Panc1 (cell line): ENCODE measurements at regions not wholly inside any gene's neighbourhood (a gene's known extent, or its start where the extent isn't known, plus 50 kb on each side); places are given as distances from the start of the nearest gene placed in this dataset.

Experiments
- ATAC-seq: fragments of 200-7000 bp; cut with Tn5 transposase; 2 replicates; pipeline ENCODE4 v1.9.1; 2020; ENCODE audit warnings: mild to moderate bottlenecking, moderate library complexity
- BruUV-seq: library from RNA; stranded (reverse); fragments of 400-500 nt; replicated peaks from 2 replicates; lab custom pipeline; 2021; lab: Mats Ljungman, UMichigan
- CTCF ChIA-PET: fragments of 300-600 bp; sonication (Branson Sonifier 250); formaldehyde crosslinking; loops from one replicate; lab custom pipeline; 2022; ENCODE audit warnings: antibody characterized with exemption; lab: Charles Lee
- POLR2A ChIA-PET: fragments of 300-600 bp; sonication (Branson Sonifier 250); formaldehyde crosslinking; loops from one replicate; lab custom pipeline; 2022; ENCODE audit warnings: antibody characterized with exemption; lab: Charles Lee
- DNase-seq: peaks from one replicate; pipeline ENCODE4 v3.0.0-alpha.2; 2010; ENCODE audit warnings: low read depth, low spot score
- H3K27ac ChIP-seq: 2 replicates; pipeline ENCODE4 v1.5.1; 2011; ENCODE audit warnings: mild to moderate bottlenecking, low read length, inconsistent platforms
- H3K27me3 ChIP-seq: fragments of 200-500 bp; sonication (Bioruptor generic); 2 replicates; pipeline ENCODE4 v1.6.0; 2014; ENCODE audit warnings: low read length, inconsistent platforms; ENCODE audit not compliant: control insufficient read depth, insufficient read depth
- H3K36me3 ChIP-seq: fragments of 200-500 bp; sonication (Bioruptor generic); 2 replicates; pipeline ENCODE4 v1.5.1; 2014; ENCODE audit warnings: inconsistent platforms, mild to moderate bottlenecking, low read length, moderate library complexity; ENCODE audit not compliant: control insufficient read depth, insufficient read depth
- H3K4me1 ChIP-seq: 2 replicates; pipeline ENCODE4 v1.5.1; 2011; ENCODE audit warnings: inconsistent platforms, mild to moderate bottlenecking, low read length, moderate library complexity; ENCODE audit not compliant: control insufficient read depth, insufficient read depth
- H3K4me3 ChIP-seq, 2 experiments: 2 replicates each; pipeline ENCODE4 v1.5.1; 2011 to 2012; ENCODE audit warnings: low read depth in 2 of 2, low read length in 2 of 2, mild to moderate bottlenecking in 2 of 2, inconsistent platforms in 1 of 2, moderate library complexity in 1 of 2
- H3K9me3 ChIP-seq: fragments of 200-500 bp; sonication (Bioruptor generic); 2 replicates; pipeline ENCODE4 v1.5.1; 2014; ENCODE audit warnings: low read depth, mild to moderate bottlenecking, inconsistent platforms, low read length, moderate library complexity; ENCODE audit not compliant: control insufficient read depth, insufficient read depth
- POLR2AphosphoS5 ChIP-seq: IDR thresholded peaks from 2 replicates; pipeline ENCODE4 v1.6.1; 2012; ENCODE audit warnings: mild to moderate bottlenecking, low read depth, low read length, moderate library complexity
- SIN3A ChIP-seq: IDR thresholded peaks from 2 replicates; pipeline ENCODE4 v1.6.1; 2012; ENCODE audit warnings: low read depth, mild to moderate bottlenecking, low read length, moderate library complexity, borderline replicate concordance; ENCODE audit not compliant: insufficient read depth
- TCF7L2 ChIP-seq: IDR thresholded peaks from 2 replicates; pipeline ENCODE4 v1.6.1; 2011; ENCODE audit warnings: mild to moderate bottlenecking, low read depth, low read length, inconsistent platforms
- in situ Hi-C: cut with HindIII; loops from 2 replicates; pipeline ENCODE4 v1.10.0; 2016; ENCODE audit warnings: low sequenced_read_pairs, low pct_unique_long_range_greater_than_20kb
- intact Hi-C: fragments of 100-400 bp; cut with micrococcal nuclease; formaldehyde crosslinking; loops from one replicate; pipeline ENCODE4 v1.10.0; 2022; ENCODE audit not compliant: unreplicated experiment
- TF ChIP-seq, protein P1 (sequence below): fragments of 450-650 bp; IDR thresholded peaks from 2 replicates; pipeline ENCODE4 v1.5.1; 2017; ENCODE audit warnings: mild to moderate bottlenecking
- TF ChIP-seq, protein P2 (sequence below), 2 experiments: IDR thresholded peaks; 2 replicates each; pipeline ENCODE4 v1.6.1; 2011 to 2012; ENCODE audit warnings: low read depth in 2 of 2, control low read depth in 1 of 2, low read length in 1 of 2, mild to moderate bottlenecking in 1 of 2, moderate library complexity in 1 of 2; ENCODE audit not compliant: insufficient read depth in 1 of 2

DNA sequence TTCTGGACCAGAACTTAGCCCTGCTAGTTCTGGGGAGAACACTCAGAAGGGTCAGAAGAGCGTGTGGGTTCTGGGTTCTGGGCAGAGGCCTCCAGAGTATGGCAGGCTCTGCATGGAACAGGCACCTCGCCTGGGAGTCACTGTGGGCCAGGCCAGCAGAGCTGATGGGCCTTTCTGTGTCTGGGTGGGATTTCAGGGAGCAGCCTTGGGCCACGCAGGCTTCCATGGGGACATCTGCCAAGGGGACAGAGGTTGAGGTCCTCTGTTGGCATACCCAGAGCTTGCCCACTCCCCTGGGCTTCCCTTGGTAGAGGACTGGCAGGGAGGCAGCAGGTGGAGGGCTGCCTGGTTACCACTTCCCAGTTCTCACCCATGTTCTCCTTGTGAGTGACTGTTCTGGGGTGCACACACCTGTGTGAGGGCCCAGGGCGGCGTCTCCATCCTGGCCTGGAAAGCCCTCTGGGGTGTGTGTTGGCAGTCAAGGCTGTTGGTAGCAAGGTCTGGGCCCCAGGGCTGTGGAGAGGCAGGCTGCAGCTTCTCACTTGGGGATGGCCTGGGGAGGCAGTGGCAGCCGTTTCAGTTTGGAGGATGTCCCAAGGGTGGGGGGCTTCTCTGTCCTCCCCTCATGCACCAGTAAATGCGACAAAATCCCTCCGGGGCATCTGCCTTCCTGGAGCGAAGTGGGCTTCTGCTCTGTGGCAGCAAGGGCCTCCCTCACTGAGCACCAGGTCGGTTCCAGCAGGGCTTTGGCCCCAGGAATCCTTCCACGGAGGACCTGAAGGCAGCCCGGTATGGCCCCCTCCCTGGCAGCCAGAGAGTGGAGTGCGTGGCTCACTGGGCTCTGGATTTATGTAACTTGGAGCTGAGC lies 74.6 kb upstream of the HDAC4 start:
- no peaks in the 10 kb centered on the region for H3K9me3 ChIP-seq
- no peak overlapping the region for H3K4me3 ChIP-seq
- H3K4me1 ChIP-seq = no peaks in the 10 kb centered on the region
- in situ Hi-C loops (no loop called here), intact Hi-C loops (no loop called here)
- POLR2A ChIA-PET = no interaction called here
- peaks cover 4% of the 10 kb centered on the region for H3K27me3 ChIP-seq
- no peak for TF ChIP-seq TCF7L2
- TF ChIP-seq, protein P1, sequence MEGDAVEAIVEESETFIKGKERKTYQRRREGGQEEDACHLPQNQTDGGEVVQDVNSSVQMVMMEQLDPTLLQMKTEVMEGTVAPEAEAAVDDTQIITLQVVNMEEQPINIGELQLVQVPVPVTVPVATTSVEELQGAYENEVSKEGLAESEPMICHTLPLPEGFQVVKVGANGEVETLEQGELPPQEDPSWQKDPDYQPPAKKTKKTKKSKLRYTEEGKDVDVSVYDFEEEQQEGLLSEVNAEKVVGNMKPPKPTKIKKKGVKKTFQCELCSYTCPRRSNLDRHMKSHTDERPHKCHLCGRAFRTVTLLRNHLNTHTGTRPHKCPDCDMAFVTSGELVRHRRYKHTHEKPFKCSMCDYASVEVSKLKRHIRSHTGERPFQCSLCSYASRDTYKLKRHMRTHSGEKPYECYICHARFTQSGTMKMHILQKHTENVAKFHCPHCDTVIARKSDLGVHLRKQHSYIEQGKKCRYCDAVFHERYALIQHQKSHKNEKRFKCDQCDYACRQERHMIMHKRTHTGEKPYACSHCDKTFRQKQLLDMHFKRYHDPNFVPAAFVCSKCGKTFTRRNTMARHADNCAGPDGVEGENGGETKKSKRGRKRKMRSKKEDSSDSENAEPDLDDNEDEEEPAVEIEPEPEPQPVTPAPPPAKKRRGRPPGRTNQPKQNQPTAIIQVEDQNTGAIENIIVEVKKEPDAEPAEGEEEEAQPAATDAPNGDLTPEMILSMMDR = no peak
- TF ChIP-seq, protein P2, sequence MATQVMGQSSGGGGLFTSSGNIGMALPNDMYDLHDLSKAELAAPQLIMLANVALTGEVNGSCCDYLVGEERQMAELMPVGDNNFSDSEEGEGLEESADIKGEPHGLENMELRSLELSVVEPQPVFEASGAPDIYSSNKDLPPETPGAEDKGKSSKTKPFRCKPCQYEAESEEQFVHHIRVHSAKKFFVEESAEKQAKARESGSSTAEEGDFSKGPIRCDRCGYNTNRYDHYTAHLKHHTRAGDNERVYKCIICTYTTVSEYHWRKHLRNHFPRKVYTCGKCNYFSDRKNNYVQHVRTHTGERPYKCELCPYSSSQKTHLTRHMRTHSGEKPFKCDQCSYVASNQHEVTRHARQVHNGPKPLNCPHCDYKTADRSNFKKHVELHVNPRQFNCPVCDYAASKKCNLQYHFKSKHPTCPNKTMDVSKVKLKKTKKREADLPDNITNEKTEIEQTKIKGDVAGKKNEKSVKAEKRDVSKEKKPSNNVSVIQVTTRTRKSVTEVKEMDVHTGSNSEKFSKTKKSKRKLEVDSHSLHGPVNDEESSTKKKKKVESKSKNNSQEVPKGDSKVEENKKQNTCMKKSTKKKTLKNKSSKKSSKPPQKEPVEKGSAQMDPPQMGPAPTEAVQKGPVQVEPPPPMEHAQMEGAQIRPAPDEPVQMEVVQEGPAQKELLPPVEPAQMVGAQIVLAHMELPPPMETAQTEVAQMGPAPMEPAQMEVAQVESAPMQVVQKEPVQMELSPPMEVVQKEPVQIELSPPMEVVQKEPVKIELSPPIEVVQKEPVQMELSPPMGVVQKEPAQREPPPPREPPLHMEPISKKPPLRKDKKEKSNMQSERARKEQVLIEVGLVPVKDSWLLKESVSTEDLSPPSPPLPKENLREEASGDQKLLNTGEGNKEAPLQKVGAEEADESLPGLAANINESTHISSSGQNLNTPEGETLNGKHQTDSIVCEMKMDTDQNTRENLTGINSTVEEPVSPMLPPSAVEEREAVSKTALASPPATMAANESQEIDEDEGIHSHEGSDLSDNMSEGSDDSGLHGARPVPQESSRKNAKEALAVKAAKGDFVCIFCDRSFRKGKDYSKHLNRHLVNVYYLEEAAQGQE (IDR thresholded peaks at IDR 0.05; ENCODE audit: insufficient read depth in 1 of 2, low read depth in 2 of 2, low read length in 1 of 2) = no peak
- TF ChIP-seq POLR2AphosphoS5 = no peak
- TF ChIP-seq SIN3A = no peak
- ATAC-seq (no peak), DNase-seq (no peak)
- no peak overlapping the region for H3K27ac ChIP-seq
- H3K36me3 ChIP-seq = no peaks in the 10 kb centered on the region
- BruUV-seq = no TSS peak
- CTCF ChIA-PET = no interaction called here

DNA sequence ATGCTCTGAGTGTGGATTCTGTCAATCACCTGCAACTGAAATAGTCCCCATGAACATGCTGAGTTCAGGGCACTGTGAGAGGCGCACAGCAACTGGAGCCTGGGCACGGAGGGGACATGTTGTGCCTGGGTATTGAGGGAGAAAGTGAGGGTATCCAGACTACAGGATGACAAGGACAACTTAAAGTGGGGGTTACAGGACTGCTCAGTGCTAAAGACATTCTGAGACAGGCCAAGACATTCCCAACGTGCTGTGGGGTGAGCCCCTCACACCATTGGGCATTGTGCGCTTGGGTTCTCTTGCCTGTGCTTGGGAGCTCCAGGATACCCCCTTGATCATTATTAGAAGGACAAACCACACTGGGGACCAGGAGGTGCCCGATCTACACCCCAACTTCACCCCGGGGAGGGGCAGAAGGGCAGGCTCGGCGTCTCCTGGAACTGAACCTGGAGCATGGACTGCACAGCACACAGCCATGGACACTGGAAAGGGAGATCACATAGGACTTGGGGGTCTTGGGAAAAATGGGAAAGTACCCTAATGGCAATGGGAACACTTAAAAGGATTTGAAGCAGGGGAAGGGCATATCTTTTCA lies 72.5 kb upstream of the HDAC4 start:
- intact Hi-C loops = no loop called here
- TF ChIP-seq, protein P1 = no peak
- TF ChIP-seq TCF7L2 = no peak
- no peak for TF ChIP-seq SIN3A
- TF ChIP-seq, protein P2 (IDR thresholded peaks at IDR 0.05; ENCODE audit: insufficient read depth in 1 of 2, low read depth in 2 of 2, low read length in 1 of 2) = no peak
- TF ChIP-seq POLR2AphosphoS5 = no peak
- ChIA-PET POLR2A (interaction anchor here (0.6 kb wide), 1 partner anchor 44 kb away, joined by 4 read pairs; no protein-coding TSS in a partner anchor), CTCF (no interaction called here)
- no TSS peak for BruUV-seq
- ATAC-seq (no peak), DNase-seq (no peak)
- H3K36me3 ChIP-seq = no peaks in the 10 kb centered on the region
- H3K27me3 ChIP-seq = peaks cover 4% of the 10 kb centered on the region
- in situ Hi-C loops = no loop called here
- no peaks in the 10 kb centered on the region for H3K4me1 ChIP-seq
- H3K27ac ChIP-seq = no peak overlapping the region
- H3K4me3 ChIP-seq = no peak overlapping the region
- no peaks in the 10 kb centered on the region for H3K9me3 ChIP-seq
